H9 (cell line): ENCODE measurements at regions not wholly inside any gene's neighbourhood (a gene's known extent, or its start where the extent isn't known, plus 50 kb on each side); places are given as distances from the start of the nearest gene placed in this dataset.
"Not testable (repeated sequence)": the region's sequence is repeated elsewhere in the genome, so short reads cannot be mapped to it uniquely, and the experiment has no call there.

ENCODE experiments used
- DNase-seq: peaks from one replicate; pipeline ENCODE4 v3.0.0-alpha.2; 2017
- H2AFZ ChIP-seq: one replicate; pipeline ENCODE4 v1.6.1; 2013; ENCODE audit warnings: mild to moderate bottlenecking, low read length, control low read depth, moderate library complexity
- H2AK5ac ChIP-seq: 2 replicates; pipeline ENCODE4 v1.6.1; 2013; ENCODE audit warnings: low read length, control low read depth, mixed read lengths; ENCODE audit not compliant: insufficient read length
- H2BK120ac ChIP-seq: one replicate; pipeline ENCODE4 v1.6.1; 2013; ENCODE audit warnings: low read depth, mild to moderate bottlenecking, low read length, control low read depth, inconsistent platforms; ENCODE audit not compliant: poor library complexity, severe bottlenecking
- H2BK12ac ChIP-seq: 2 replicates; pipeline ENCODE4 v1.6.1; 2013; ENCODE audit warnings: low read length, control low read depth, mixed read lengths, low read depth; ENCODE audit not compliant: insufficient read length
- H2BK15ac ChIP-seq: 2 replicates; pipeline ENCODE4 v1.6.1; 2013; ENCODE audit warnings: low read depth, low read length, control low read depth
- H2BK20ac ChIP-seq: one replicate; pipeline ENCODE4 v1.6.1; 2013; ENCODE audit warnings: low read depth, mild to moderate bottlenecking, low read length, control low read depth, inconsistent platforms; ENCODE audit not compliant: poor library complexity, severe bottlenecking
- H2BK5ac ChIP-seq: 2 replicates; pipeline ENCODE4 v1.6.1; 2013; ENCODE audit warnings: low read length, control low read depth, mixed read lengths; ENCODE audit not compliant: insufficient read length
- H3K14ac ChIP-seq: 2 replicates; pipeline ENCODE4 v1.6.1; 2013; ENCODE audit warnings: low read length, control low read depth; ENCODE audit not compliant: insufficient read depth
- H3K18ac ChIP-seq: 2 replicates; pipeline ENCODE4 v1.6.1; 2013; ENCODE audit warnings: low read depth, mild to moderate bottlenecking, mixed read lengths, low read length, control low read depth; ENCODE audit not compliant: insufficient read length
- H3K23ac ChIP-seq: 2 replicates; pipeline ENCODE4 v1.6.1; 2013; ENCODE audit warnings: low read length, control low read depth, mixed read lengths, low read depth; ENCODE audit not compliant: insufficient read length
- H3K23me2 ChIP-seq: 2 replicates; pipeline ENCODE4 v1.6.1; 2013; ENCODE audit warnings: low read depth, mild to moderate bottlenecking, mixed read lengths, low read length, control low read depth; ENCODE audit not compliant: insufficient read length, poor library complexity, severe bottlenecking
- H3K27ac ChIP-seq: 2 replicates; pipeline ENCODE4 v1.5.1; 2013; ENCODE audit warnings: low read length, control low read depth, mixed read lengths, low read depth; ENCODE audit not compliant: insufficient read length
- H3K27me3 ChIP-seq: 2 replicates; pipeline ENCODE4 v1.6.1; 2013; ENCODE audit warnings: low read length, control low read depth, inconsistent platforms; ENCODE audit not compliant: insufficient read depth
- H3K4ac ChIP-seq: 2 replicates; pipeline ENCODE4 v1.6.1; 2013; ENCODE audit warnings: low read depth, mild to moderate bottlenecking, control low read depth, inconsistent platforms, low read length, moderate library complexity
- H3K4me1 ChIP-seq: 2 replicates; pipeline ENCODE4 v1.6.1; 2013; ENCODE audit warnings: low read length, control low read depth, inconsistent platforms; ENCODE audit not compliant: insufficient read depth
- H3K4me2 ChIP-seq: 2 replicates; pipeline ENCODE4 v1.6.1; 2013; ENCODE audit warnings: low read length, control low read depth, mixed read lengths; ENCODE audit not compliant: insufficient read length, insufficient read depth
- H3K56ac ChIP-seq: 2 replicates; pipeline ENCODE4 v1.6.1; 2013; ENCODE audit warnings: low read depth, mild to moderate bottlenecking, mixed read lengths, low read length, control low read depth; ENCODE audit not compliant: insufficient read length
- H3K79me1 ChIP-seq: 2 replicates; pipeline ENCODE4 v1.6.1; 2013; ENCODE audit warnings: low read depth, mild to moderate bottlenecking, moderate library complexity, low read length, control low read depth, inconsistent platforms; ENCODE audit not compliant: insufficient read depth, poor library complexity, severe bottlenecking
- H3K79me2 ChIP-seq: 2 replicates; pipeline ENCODE4 v1.6.1; 2013; ENCODE audit warnings: low read length, control low read depth, inconsistent platforms; ENCODE audit not compliant: insufficient read depth
- H3K9ac ChIP-seq: 2 replicates; pipeline ENCODE4 v1.6.1; 2013; ENCODE audit warnings: low read length, control low read depth, mixed read lengths; ENCODE audit not compliant: insufficient read length; ENCODE audit errors: extremely low read depth
- H3K9me3 ChIP-seq: one replicate; pipeline ENCODE4 v1.6.1; 2013; ENCODE audit warnings: low read depth, low read length, inconsistent platforms; ENCODE audit not compliant: control insufficient read depth
- H3T11ph ChIP-seq: one replicate; pipeline ENCODE4 v1.6.1; 2013; ENCODE audit warnings: mild to moderate bottlenecking, low read length, control low read depth, inconsistent platforms
- H4K20me1 ChIP-seq: one replicate; pipeline ENCODE4 v1.6.1; 2013; ENCODE audit not compliant: control insufficient read depth, insufficient read length, insufficient read depth
- H4K5ac ChIP-seq: 2 replicates; pipeline ENCODE4 v1.6.1; 2013; ENCODE audit warnings: low read depth, mild to moderate bottlenecking, mixed read lengths, low read length, control low read depth; ENCODE audit not compliant: insufficient read length
- H4K8ac ChIP-seq: replicated peaks from 2 replicates; pipeline ENCODE4 v1.6.1; 2013; ENCODE audit warnings: low read length, control low read depth, mixed read lengths, low read depth; ENCODE audit not compliant: insufficient read length
- H4K91ac ChIP-seq: 2 replicates; pipeline ENCODE4 v1.6.1; 2013; ENCODE audit warnings: low read depth, mild to moderate bottlenecking, moderate library complexity, mixed read lengths, low read length, control low read depth; ENCODE audit not compliant: insufficient read length
- H3K27ac Mint-ChIP-seq, 3 experiments: 2 replicates in 2 of 3; 3 replicates in 1 of 3; pipeline ENCODE4 v1.8.0; 2020 to 2021; ENCODE audit warnings: mixed read lengths in 3 of 3, mild to moderate bottlenecking in 1 of 3, moderate library complexity in 1 of 3
- H3K27me3 Mint-ChIP-seq: 2 replicates; pipeline ENCODE4 v1.8.0; 2021; ENCODE audit warnings: low read depth, mild to moderate bottlenecking, moderate library complexity, mixed read lengths
- H3K36me3 Mint-ChIP-seq, 3 experiments: 2 replicates in 2 of 3; 3 replicates in 1 of 3; pipeline ENCODE4 v1.8.0; 2020 to 2021; ENCODE audit warnings: low read depth in 3 of 3, mixed read lengths in 3 of 3; ENCODE audit not compliant: insufficient read depth in 1 of 3
- H3K4me1 Mint-ChIP-seq, 2 experiments: 2 replicates each; pipeline ENCODE4 v1.8.0; 2020; ENCODE audit warnings: mixed read lengths in 2 of 2
- H3K4me3 Mint-ChIP-seq, 2 experiments: 2 replicates in 1 of 2; 3 replicates in 1 of 2; pipeline ENCODE4 v1.8.0; 2020 to 2021; ENCODE audit warnings: mild to moderate bottlenecking in 2 of 2, mixed read lengths in 2 of 2, moderate library complexity in 1 of 2
- H3K9me3 Mint-ChIP-seq, 2 experiments: 2 replicates in 1 of 2; 3 replicates in 1 of 2; pipeline ENCODE4 v1.8.0; 2020; ENCODE audit warnings: mild to moderate bottlenecking in 2 of 2, mixed read lengths in 2 of 2, moderate library complexity in 1 of 2
- WGBS: extraction: QIAGEN DNeasy Blood & Tissue Kit; methylation state at CpG from one replicate; pipeline ENCODE4 v1.1.7; 2013; ENCODE audit warnings: missing lambda C conversion rate, low lambda C conversion rate, mixed read lengths; ENCODE audit not compliant: insufficient read length; ENCODE audit errors: extremely low coverage; 5-methylcytosine and 5-hydroxymethylcytosine counted together
- TF ChIP-seq, protein P1 (sequence below): fragments of 200-600 bp; sonication (generic); conservative IDR thresholded peaks from 3 replicates; pipeline ENCODE4 v1.8.0; 2021; ENCODE audit warnings: antibody characterized with exemption, mild to moderate bottlenecking

DNA sequence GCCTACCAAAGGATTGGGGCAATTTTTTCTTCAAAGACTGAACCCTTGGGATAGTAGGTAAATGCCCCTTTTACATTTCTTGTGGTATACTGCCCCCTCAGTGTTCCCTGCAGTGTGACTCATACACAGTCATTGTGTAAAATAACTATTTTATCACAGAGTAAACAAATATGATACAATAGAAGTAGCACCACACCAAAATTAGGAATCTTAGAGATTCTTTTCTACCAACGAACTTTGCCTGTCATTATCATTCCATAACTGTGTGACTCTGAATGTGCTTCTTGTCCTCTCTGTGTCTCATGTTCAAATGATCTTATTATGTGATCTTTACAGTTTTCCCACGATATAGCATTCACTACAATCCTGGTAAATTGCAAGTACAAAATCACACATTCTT, 517.0 kb downstream of the ZIC3 start:
- Mint-ChIP-seq H3K27ac (no peak overlapping the region), H3K4me1 (peaks cover 13% of the 10 kb centered on the region in 2 experiments), H3K9me3 (peaks cover 6 to 62% of the 10 kb centered on the region in 2 experiments), H3K27me3 (no peaks in the 10 kb centered on the region), H3K36me3 (peaks cover 0 to 25% (median 16%) of the 10 kb centered on the region in 3 experiments; a peak in 5 of 7 replicates), H3K4me3 (no peak overlapping the region)
- Histone ChIP-seq H4K91ac (no peak overlapping the region), H3K23me2 (no peaks in the 10 kb centered on the region), H2BK15ac (no peak overlapping the region), H3K79me1 (no peaks in the 10 kb centered on the region), H3K9me3 (no peaks in the 10 kb centered on the region), H3K27ac (no peak overlapping the region), H4K20me1 (no peaks in the 10 kb centered on the region), H2BK20ac (no peak overlapping the region), H3K4me2 (no peak overlapping the region), H3K9ac (no peak overlapping the region), H3K14ac (no peak overlapping the region), H2AK5ac (no peak overlapping the region), H3K79me2 (no peaks in the 10 kb centered on the region), H2BK12ac (no peak overlapping the region), H2BK5ac (no peak overlapping the region), H3K4me1 (no peaks in the 10 kb centered on the region), H3K18ac (no peak overlapping the region), H2AFZ (no peak overlapping the region), H3K4ac (no peak overlapping the region), H2BK120ac (no peak overlapping the region), H3K27me3 (no peaks in the 10 kb centered on the region), H3T11ph (no peak overlapping the region), H3K23ac (no peak overlapping the region), H4K8ac (no peak overlapping the region), H4K5ac (no peak overlapping the region), H3K56ac (no peak overlapping the region)
- no CpG with 5 or more reads among the region's 2 CpGs for WGBS
- TF ChIP-seq, protein P1, sequence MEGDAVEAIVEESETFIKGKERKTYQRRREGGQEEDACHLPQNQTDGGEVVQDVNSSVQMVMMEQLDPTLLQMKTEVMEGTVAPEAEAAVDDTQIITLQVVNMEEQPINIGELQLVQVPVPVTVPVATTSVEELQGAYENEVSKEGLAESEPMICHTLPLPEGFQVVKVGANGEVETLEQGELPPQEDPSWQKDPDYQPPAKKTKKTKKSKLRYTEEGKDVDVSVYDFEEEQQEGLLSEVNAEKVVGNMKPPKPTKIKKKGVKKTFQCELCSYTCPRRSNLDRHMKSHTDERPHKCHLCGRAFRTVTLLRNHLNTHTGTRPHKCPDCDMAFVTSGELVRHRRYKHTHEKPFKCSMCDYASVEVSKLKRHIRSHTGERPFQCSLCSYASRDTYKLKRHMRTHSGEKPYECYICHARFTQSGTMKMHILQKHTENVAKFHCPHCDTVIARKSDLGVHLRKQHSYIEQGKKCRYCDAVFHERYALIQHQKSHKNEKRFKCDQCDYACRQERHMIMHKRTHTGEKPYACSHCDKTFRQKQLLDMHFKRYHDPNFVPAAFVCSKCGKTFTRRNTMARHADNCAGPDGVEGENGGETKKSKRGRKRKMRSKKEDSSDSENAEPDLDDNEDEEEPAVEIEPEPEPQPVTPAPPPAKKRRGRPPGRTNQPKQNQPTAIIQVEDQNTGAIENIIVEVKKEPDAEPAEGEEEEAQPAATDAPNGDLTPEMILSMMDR, result no peak
- no peak for DNase-seq

DNA sequence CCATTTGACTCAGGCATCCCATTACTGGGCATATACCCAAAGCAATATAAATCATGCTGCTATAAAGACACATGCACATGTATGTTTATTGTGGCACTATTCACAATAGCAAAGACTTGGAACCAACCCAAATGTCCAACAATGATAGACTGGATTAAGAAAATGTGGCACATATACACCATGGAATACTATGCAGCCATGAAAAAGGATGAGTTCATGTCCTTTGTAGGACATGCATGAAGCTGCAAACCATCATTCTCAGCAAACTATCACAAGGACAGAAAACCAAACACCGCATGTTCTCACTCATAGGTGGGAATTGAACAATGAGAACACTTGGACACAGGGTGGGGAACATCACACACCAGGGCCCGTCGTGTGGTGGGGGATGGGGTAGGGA, 545.0 kb downstream of the ZIC3 start:
- H3K79me2 ChIP-seq, H4K91ac ChIP-seq, H4K20me1 ChIP-seq, H2BK20ac ChIP-seq, H3K36me3 Mint-ChIP-seq, H2BK12ac ChIP-seq, H3K14ac ChIP-seq, H2BK120ac ChIP-seq, H3K27me3 ChIP-seq, H3K27ac ChIP-seq, H3T11ph ChIP-seq, H3K4me3 Mint-ChIP-seq, H3K56ac ChIP-seq, H2AFZ ChIP-seq, H3K23me2 ChIP-seq, H3K23ac ChIP-seq, H2BK15ac ChIP-seq, H3K4me2 ChIP-seq, H3K9me3 ChIP-seq, H2AK5ac ChIP-seq, H2BK5ac ChIP-seq, H3K4ac ChIP-seq, H3K9ac ChIP-seq, H3K4me1 ChIP-seq, H3K27me3 Mint-ChIP-seq, H3K27ac Mint-ChIP-seq, H4K8ac ChIP-seq, DNase-seq, H4K5ac ChIP-seq, H3K18ac ChIP-seq, H3K79me1 ChIP-seq: not testable (repeated sequence)
- Mint-ChIP-seq H3K4me1 (peaks cover 12 to 17% of the 10 kb centered on the region in 2 experiments), H3K9me3 (peaks cover 18 to 57% of the 10 kb centered on the region in 2 experiments; a peak in 4 of 5 replicates)
- no CpG with 5 or more reads among the region's 3 CpGs for WGBS
